ENCODE measurements at regions not wholly inside any gene's neighbourhood (a gene's known extent, or its start where the extent isn't known, plus 50 kb on each side); places are given as distances from the start of the nearest gene placed in this dataset.

GRCh38 chr5:135216471-135217343, 182.3 kb downstream of the MACROH2A1 start:
- DNase-seq: no peak

- DNase-seq: no peak
These were observed 181.8 kb upstream of the PITX1 start for GRCh38 chr5:135215617-135216470.

- no peak for DNase-seq
These were observed 181.0 kb upstream of the PITX1 start for GRCh38 chr5:135214897-135215616.

- DNase-seq: no peak
These were observed 179.6 kb upstream of the PITX1 start for GRCh38 chr5:135213466-135214239.

GRCh38 chr5:135213027-135213386, 179.0 kb upstream of the PITX1 start:
- DNase-seq: no peak

GRCh38 chr5:135212361-135213026, 178.5 kb upstream of the PITX1 start:
- no peak for DNase-seq

- no peak for DNase-seq
These were observed 177.8 kb upstream of the PITX1 start for GRCh38 chr5:135211791-135212190.

GRCh38 chr5:135211083-135211790, 177.2 kb upstream of the PITX1 start:
- no peak for DNase-seq

- DNase-seq: no peak
These were observed 176.4 kb upstream of the PITX1 start for GRCh38 chr5:135210286-135211055.

GRCh38 chr5:135208903-135209721, 175.1 kb upstream of the PITX1 start:
- DNase-seq: no peak

GRCh38 chr5:135208555-135208902, 174.5 kb upstream of the PITX1 start:
- DNase-seq: no peak

- DNase-seq: no peak
These were observed 173.8 kb upstream of the PITX1 start for GRCh38 chr5:135207866-135208265.

GRCh38 chr5:135206862-135207261, 172.8 kb upstream of the PITX1 start:
- no peak for DNase-seq

- no peak for DNase-seq
These were observed 171.8 kb upstream of the PITX1 start for GRCh38 chr5:135205632-135206349.

GRCh38 chr5:135204151-135204600, 170.1 kb upstream of the PITX1 start:
- DNase-seq: no peak

GRCh38 chr5:135203593-135204036, 169.6 kb upstream of the PITX1 start:
- DNase-seq: no peak

- no peak for DNase-seq
These were observed 169.0 kb upstream of the PITX1 start for GRCh38 chr5:135203019-135203418.

GRCh38 chr5:135199919-135200318, 165.9 kb upstream of the PITX1 start:
- no peak for DNase-seq

- no peak for DNase-seq
These were observed 162.5 kb upstream of the PITX1 start for GRCh38 chr5:135196483-135196882.

Data from midbrain (tissue), 1 donor.